ENCODE measurements at regions not wholly inside any gene's neighbourhood (a gene's known extent, or its start where the extent isn't known, plus 50 kb on each side); places are given as distances from the start of the nearest gene placed in this dataset.

DNA sequence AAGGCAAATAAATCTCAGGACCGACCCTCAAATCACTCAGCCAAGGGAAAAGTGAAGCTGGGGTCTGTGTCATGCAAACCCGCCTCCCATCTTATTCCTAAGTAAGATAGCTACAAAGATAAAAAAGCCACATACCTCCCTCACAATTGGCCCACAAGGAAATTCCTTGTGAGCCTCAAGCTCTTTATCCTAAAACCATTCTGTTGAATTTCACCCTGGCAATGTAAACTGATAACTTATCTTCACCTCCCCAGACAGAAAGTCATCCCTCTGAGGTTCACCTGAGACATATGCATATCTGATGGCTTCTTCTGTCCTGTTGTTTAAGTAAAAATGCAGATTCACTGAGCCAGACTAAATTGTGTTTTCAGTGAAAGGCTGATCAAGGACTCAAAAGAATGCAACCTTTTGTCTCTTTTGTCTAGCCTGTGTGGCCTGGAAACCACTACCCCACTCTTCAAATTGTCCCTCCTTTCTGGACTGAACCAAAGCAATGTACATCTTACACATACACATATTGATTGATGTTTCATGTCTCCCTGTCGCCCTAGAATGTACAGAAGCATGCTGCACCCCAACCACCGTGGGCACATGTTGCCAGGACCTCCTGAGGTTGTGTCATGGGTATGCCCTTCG, 91.3 kb downstream of the MFAP3L start:
- Histone ChIP-seq H2BK12ac (ENCODE audit: low read depth, low read length) (peak overlapping the region; percentile 89), H3K18ac (ENCODE audit: extremely low read depth, low read length) (0 out of 2 replicates have a peak overlapping the region, but pooled peaks have one; percentile 11), H3K9ac (replicated peaks in 1 of 4; ENCODE audit: extremely low read depth in 1 of 4, low read depth in 3 of 4, low read length in 3 of 4) (no peak overlapping the region), H2BK20ac (ENCODE audit: low read length) (no peak overlapping the region), H2AFZ (ENCODE audit: low read length) (0 out of 2 replicates have a peak overlapping the region, but pooled peaks have one; percentile 25), H3K23ac (ENCODE audit: insufficient read length) (no peak overlapping the region), H3K4ac (replicated peaks; ENCODE audit: insufficient read length, low read depth, low read length) (peak overlapping the region; percentile 66), H4K91ac (replicated peaks; ENCODE audit: insufficient read length, low read length) (peak overlapping the region; percentile 22), H3K4me2 (ENCODE audit: insufficient read depth in 1 of 2, low read depth in 2 of 2, low read length in 2 of 2) (peak overlapping the region in 1 of 2 experiments; percentile 17; a peak in 1 of 4 replicates), H3K27me3 (replicated peaks in 1 of 4; ENCODE audit: control insufficient read depth in 3 of 4, extremely low read depth in 1 of 4, insufficient read depth in 3 of 4, low read length in 3 of 4) (no peaks in the 10 kb centered on the region), H3K9me3 (ENCODE audit: insufficient read depth in 2 of 2, low read depth in 1 of 2, low read length in 1 of 2) (no peaks in the 10 kb centered on the region), H3K36me3 (ENCODE audit: control insufficient read depth in 2 of 4, insufficient read depth in 4 of 4, low read length in 3 of 4) (no peaks in the 10 kb centered on the region), H3K79me1 (ENCODE audit: low read depth, low read length) (no peaks in the 10 kb centered on the region), H3K79me2 (ENCODE audit: control insufficient read depth in 1 of 2, insufficient read depth in 2 of 2, low read length in 2 of 2) (no peaks in the 10 kb centered on the region), H3K23me2 (ENCODE audit: low read depth, low read length) (no peaks in the 10 kb centered on the region), H3K27ac (ENCODE audit: low read depth, low read length) (peak overlapping the region; percentile 35; the same call in 1 of the 2 replicates), H3K56ac (replicated peaks; ENCODE audit: insufficient read length, low read depth, low read length) (no peak overlapping the region), H3K14ac (ENCODE audit: insufficient read length) (no peak overlapping the region), H4K8ac (ENCODE audit: extremely low read depth, insufficient read depth, low read length) (no peak overlapping the region), H4K20me1 (replicated peaks in 1 of 2; ENCODE audit: control insufficient read depth in 1 of 2, insufficient read depth in 2 of 2, low read length in 2 of 2) (no peaks in the 10 kb centered on the region), H2BK5ac (ENCODE audit: low read depth, low read length) (peak overlapping the region; percentile 41), H2AK5ac (ENCODE audit: low read depth, low read length) (no peak overlapping the region; the same call in 1 of the 2 replicates), H3K4me3 (ENCODE audit: extremely low read depth in 1 of 4, insufficient read depth in 2 of 4, low read depth in 3 of 4, low read length in 4 of 4) (no peak overlapping the region), H4K5ac (ENCODE audit: insufficient read length, low read depth, low read length) (peak overlapping the region; percentile 47), H2BK120ac (replicated peaks; ENCODE audit: low read depth, low read length) (peak overlapping the region; percentile 3), H3K4me1 (replicated peaks in 1 of 4; ENCODE audit: control insufficient read depth in 3 of 4, insufficient read depth in 4 of 4, low read length in 3 of 4) (peaks cover 2 to 7% (median 6%) of the 10 kb centered on the region in 4 experiments; a peak in 5 of 7 replicates), H2BK15ac (ENCODE audit: low read length) (no peak overlapping the region)
- no peak for DNase-seq (ENCODE audit: low read depth in 1 of 2, low spot score in 2 of 2)
- POLR2A ChIA-PET (ENCODE audit: partially characterized antibody) = interaction anchor here (0.8 to 1.3 kb wide), 2 partner anchors 9 to 16 kb away, joined by 3 read pairs; no protein-coding TSS in a partner anchor
- CTCF ChIA-PET (ENCODE audit: partially characterized antibody) = no interaction called here
- FAIRE-seq = no peak
- WGBS, 2 experiments (ENCODE audit: extremely low coverage in 1 of 2, insufficient coverage in 1 of 2, insufficient read length in 1 of 2, insufficient replicate concordance in 2 of 2, low coverage in 1 of 2, low lambda C conversion rate in 2 of 2, missing lambda C conversion rate in 1 of 2) = 78% methylated on average over 5 of the region's 5 CpGs; no CpG with 5 or more reads in 1 of the 2 experiments
- TF ChIP-seq MAFK (IDR thresholded peaks at IDR 0.05; ENCODE audit: low read depth, low read length) = no peak
- no peak for TF ChIP-seq RAD21 (IDR thresholded peaks at IDR 0.05 in 1 of 2, conservative IDR thresholded peaks at IDR 0.05 in 1 of 2; ENCODE audit: low read depth in 2 of 2, low read length in 2 of 2)
- no peak for TF ChIP-seq TAF1 (IDR thresholded peaks at IDR 0.05; ENCODE audit: low read depth, low read length)
- TF ChIP-seq BRCA1 (IDR thresholded peaks at IDR 0.05; ENCODE audit: low read depth, low read length) = no peak
- TF ChIP-seq NANOG (IDR thresholded peaks at IDR 0.05; ENCODE audit: insufficient read depth, low read depth, low read length, poor library complexity, severe bottlenecking) = no peak
- TF ChIP-seq SUZ12 (IDR thresholded peaks at IDR 0.05; ENCODE audit: low read length) = no peak
- TF ChIP-seq CBX8 (IDR thresholded peaks at IDR 0.05; ENCODE audit: borderline replicate concordance, low read depth, low read length) = no peak

Data from H1 (cell line).